HG02763 (cell line): ENCODE measurements at regions not wholly inside any gene's neighbourhood (a gene's known extent, or its start where the extent isn't known, plus 50 kb on each side); places are given as distances from the start of the nearest gene placed in this dataset.
"Not testable (repeated sequence)": the region's sequence is repeated elsewhere in the genome, so short reads cannot be mapped to it uniquely, and the experiment has no call there.

Experiments
- ATAC-seq: cut with Tn5 transposase; IDR thresholded peaks from one replicate; pipeline ENCODE4 v1.9.1; 2021; ENCODE audit warnings: mild to moderate bottlenecking, moderate library complexity; ENCODE audit not compliant: unreplicated experiment

DNA sequence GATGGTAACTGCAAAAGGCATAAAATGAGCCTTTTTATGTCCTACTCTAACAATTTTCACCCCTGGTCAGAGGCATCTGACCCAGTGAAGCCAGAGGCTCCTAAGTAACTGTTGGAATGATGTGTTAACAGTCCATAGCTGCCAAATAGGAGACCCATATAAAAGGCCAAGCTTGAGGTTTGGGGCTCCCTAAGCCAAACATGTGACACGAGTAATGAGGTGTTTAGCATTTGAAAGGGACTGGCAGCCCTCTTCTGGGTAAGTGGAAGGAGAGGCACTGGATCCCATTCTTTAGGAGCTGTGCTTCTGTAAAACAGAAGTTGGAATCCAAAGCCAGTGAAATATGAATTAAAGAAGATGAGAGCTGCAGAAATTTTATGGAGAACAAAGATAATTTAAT is 100.6 kb upstream of the PNPLA4 start:
- ATAC-seq = no peak

GRCh38 chrX:8025705-8026104 is 98.5 kb upstream of the PNPLA4 start:
- no peak for ATAC-seq

DNA sequence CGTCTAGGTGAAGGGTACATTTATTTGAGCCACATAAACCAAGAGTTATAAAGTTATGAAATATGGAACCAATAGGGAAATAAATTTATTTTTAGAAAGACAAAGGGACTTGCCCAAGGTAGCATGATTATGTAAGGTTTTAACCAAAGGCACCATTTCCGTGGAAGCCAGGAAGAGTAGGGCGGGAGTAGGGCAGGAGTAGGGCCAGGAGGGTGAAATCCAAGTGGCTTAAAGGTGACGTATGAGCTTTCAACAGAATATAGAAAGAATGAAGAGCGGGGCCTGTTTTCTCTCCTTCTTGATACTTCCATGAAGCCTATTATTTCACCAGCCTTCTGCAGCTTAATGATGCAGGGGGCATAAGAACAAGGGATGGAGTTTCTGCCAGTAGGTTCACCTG is 91.7 kb upstream of the PNPLA4 start:
- ATAC-seq = no peak

- ATAC-seq = no peak
These were observed 82.9 kb upstream of the PNPLA4 start for GRCh38 chrX:8010105-8010504.

DNA sequence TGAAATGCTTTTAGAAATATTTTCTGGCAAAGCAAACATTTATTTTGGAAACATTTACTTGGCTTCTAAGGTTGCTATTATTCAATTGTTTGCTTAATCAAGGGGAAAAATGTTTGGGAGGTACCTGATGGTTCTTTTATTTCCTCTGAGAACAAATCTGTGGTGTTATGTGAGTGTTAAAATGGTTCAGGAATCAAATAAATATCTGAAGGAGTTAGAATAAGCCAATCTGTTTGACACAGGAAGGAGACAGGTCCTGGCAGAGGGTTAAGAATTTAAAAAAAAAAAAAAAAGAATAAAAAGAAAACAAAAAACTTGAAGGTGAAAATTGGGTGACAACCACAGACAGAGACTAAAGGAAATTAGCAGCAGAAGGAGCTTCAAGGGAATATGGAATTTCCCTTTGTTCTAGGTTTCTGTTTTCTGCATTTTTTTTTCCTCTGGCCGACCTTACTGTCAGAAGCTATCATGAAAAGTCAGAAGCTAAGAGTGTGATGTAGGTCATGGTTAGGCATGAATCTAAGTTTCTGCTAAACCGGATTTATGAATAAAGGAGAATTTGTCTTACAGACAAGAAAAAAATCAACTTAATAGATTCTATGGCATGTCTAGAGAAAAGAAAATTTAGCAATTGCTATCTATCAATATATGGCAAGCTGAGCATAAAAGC is 78.6 kb upstream of the PNPLA4 start:
- no peak for ATAC-seq

DNA sequence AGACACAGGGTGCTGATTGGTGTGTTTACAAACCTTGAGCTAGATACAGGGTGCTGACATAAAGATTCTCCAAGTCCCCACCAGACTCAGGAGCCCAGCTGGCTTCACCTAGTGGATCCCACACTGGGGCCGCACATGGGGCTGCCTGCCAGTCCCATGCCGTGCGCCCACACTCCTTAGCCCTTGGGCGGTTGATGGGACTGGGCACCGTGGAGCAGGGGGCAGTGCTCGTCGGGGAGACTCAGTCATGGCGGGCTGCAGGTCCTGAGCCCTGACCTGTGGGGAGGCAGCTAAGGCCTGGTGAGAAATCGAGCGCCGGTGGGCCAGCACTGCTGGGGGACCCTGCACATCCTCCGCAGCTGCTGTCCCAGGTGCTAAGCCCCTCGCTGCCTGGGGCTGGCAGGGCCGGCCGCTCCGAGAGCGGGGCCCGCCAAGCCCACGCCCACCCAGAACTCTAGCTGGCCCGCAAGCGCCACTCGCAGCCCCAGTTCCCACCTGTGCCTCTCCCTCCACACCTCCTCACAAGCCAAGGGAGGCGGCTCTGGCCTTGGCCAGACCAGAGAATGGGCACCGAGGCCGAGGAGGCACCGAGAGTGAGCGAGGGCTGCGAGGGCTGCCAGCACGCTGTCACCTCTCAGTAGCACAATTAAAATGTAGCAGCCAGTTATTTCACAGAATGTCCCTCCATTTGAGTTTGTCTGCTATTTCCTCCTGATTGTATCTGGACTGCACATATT is 76.1 kb upstream of the PNPLA4 start:
- no peak for ATAC-seq

DNA sequence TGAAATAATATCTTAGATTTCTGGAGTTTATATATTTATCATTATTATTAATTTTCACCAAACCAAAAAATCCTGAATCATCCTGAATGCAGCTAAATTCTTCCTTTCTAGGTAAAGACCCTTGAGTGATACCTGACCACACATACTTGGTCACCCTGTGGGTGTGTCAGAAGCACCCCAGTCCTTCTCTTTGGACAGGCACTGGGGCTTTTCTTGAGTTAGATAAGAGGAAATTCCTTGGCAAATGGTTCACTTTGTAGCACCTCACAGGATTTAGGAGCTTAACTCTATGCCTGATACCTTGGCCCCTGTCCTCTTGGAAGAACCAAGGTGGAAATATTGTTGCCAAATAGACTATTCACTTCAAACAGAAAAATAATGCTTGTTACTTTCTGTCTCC is 69.6 kb upstream of the PNPLA4 start:
- no peak for ATAC-seq

- peak; percentile 78 for ATAC-seq
These were observed 69.2 kb upstream of the PNPLA4 start for GRCh38 chrX:7996414-7996813.

GRCh38 chrX:7993873-7994272 is 66.7 kb upstream of the PNPLA4 start:
- ATAC-seq = no peak

DNA sequence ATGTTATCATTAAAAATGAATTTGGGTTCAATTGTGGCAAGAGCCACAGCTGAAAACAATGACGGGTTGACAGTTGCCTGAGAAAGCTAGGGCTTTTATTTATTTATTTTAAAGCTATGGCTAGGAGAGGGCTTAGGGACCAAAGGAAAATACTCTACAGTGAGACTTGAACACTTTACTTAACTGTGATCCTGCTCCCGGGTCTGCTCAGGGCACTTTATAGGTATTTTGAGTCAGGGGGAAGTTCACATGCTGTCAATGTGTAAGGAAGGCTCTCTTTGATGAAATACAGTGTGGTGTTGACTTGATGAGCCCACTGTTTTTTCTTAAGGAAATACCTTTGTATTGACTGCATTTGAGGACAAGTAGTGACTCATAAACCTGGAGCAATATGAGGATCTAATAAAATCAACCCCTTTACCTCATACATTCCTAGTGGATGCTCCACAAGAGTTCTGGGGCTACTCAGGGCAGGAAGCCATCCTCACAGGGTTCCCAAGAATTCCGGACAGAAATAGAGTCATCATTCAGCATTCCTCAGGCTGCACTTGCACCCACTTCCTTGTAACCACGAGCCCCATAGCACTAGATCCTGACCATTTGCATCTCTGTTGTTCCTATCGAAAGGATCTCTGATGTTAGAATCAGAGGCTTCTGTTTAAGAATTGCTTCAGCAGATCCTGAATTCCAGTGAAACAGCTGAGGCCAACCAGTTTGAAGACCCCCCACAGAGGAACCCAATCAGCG is 61.0 kb upstream of the PNPLA4 start:
- not testable (repeated sequence) for ATAC-seq

DNA sequence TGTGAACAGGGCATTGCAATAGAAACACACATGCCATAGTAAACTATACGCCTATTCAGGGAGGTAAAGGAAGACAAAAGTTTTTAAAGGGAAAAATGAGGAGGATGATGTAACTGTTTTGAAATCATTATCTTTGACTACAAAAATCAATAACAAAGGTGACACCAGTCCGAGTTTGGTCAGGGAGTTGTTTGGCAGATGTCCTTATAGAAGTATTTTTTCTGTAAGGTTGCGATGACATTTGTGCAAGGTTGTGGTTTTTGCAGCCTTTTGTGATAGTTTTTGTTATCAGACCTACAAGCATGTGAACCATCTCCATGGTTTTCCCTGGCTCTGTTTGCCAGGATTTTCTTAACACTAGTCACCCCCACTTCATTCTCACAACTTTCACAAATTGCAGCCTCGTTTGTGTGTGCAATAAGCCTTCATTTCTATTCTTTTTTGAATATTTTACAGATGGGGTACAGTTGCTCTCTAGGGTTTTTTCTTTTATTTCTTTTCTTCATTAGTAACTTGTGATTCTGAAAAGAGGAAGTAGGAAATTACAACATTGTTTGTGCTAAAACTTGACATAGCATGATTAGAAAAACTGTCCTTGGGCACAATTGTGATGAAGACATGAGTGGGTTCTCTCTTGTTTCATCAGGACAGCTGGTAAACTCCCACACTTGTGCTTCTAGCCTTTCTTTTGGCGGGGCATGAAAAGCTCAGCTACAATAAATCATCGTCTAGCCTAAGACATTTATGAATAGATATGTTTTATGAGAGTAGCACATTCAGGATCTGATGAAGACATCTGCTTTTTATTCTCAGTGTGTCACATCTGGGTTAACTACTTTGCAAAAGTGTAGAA is 60.2 kb upstream of the PNPLA4 start:
- ATAC-seq = no peak

DNA sequence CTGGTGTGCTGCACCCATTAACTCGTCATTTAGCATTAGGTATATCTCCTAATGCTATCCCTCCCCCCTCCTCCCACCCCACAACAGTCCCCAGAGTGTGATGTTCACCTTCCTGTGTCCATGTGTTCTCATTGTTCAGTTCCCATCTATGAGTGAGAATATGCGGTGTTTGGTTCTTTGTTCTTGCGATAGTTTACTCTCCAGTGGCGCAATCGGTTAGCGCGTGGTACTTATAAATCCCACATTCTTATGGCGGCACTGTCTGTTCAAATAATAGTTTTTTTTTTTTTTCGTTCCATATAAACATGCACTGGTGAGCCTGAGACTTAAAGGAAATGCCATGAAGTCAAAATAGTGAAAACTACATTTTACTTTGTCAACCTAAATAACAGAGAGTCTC is 59.5 kb upstream of the PNPLA4 start:
- not testable (repeated sequence) for ATAC-seq

- ATAC-seq = no peak
These were observed 58.4 kb upstream of the PNPLA4 start for GRCh38 chrX:7985568-7985967.

- no peak for ATAC-seq
These were observed 56.4 kb upstream of the PNPLA4 start for GRCh38 chrX:7983581-7983980.
